ENCODE measurements at regions not wholly inside any gene's neighbourhood (a gene's known extent, or its start where the extent isn't known, plus 50 kb on each side); places are given as distances from the start of the nearest gene placed in this dataset.
"Not testable (repeated sequence)": the region's sequence is repeated elsewhere in the genome, so short reads cannot be mapped to it uniquely, and the experiment has no call there.

GRCh38 chr12:25328072-25328712 is 77.5 kb upstream of the KRAS start:
- no peak for DNase-seq

- DNase-seq, result no peak
Observed at GRCh38 chr12:25327321-25327720, 76.6 kb upstream of the KRAS start.

- DNase-seq, result no peak
Observed at GRCh38 chr12:25326326-25326725, 75.6 kb upstream of the KRAS start.

- no peak for DNase-seq
Observed at GRCh38 chr12:25324861-25325260, 74.1 kb upstream of the KRAS start.

GRCh38 chr12:25323581-25323982 is 72.9 kb upstream of the KRAS start:
- DNase-seq, result no peak

GRCh38 chr12:25322918-25323531 is 72.3 kb upstream of the KRAS start:
- no peak for DNase-seq

GRCh38 chr12:25322351-25322750 is 71.6 kb upstream of the KRAS start:
- DNase-seq, result no peak

GRCh38 chr12:25321772-25322171 is 71.0 kb upstream of the KRAS start:
- no peak for DNase-seq

GRCh38 chr12:25320123-25321006 is 69.6 kb upstream of the KRAS start:
- DNase-seq, result peak in 1 of 2 experiments; percentile 35

GRCh38 chr12:25319233-25319984 is 68.7 kb upstream of the KRAS start:
- DNase-seq, result no peak

- no peak for DNase-seq
Observed at GRCh38 chr12:25317553-25317952, 66.8 kb upstream of the KRAS start.

- no peak for DNase-seq
Observed at GRCh38 chr12:25315388-25315787, 64.7 kb upstream of the KRAS start.

- DNase-seq, result not testable (repeated sequence)
Observed at GRCh38 chr12:25313266-25313990, 62.7 kb upstream of the KRAS start.

- DNase-seq, result no peak
Observed at GRCh38 chr12:25311506-25311905, 60.8 kb upstream of the KRAS start.

- not testable (repeated sequence) for DNase-seq
Observed at GRCh38 chr12:25310071-25310470, 59.3 kb upstream of the KRAS start.

GRCh38 chr12:25308756-25309155 is 58.0 kb upstream of the KRAS start:
- no peak for DNase-seq

GRCh38 chr12:25307818-25308217 is 57.1 kb upstream of the KRAS start:
- no peak for DNase-seq

GRCh38 chr12:25301798-25302197 is 51.1 kb upstream of the KRAS start:
- no peak for DNase-seq

Measured in activated T-cell treated with anti-CD3 and anti-CD28 coated beads, Interleukin-2, amount 50 U/mL, for 48 hours (primary cell).